ENCODE measurements at regions not wholly inside any gene's neighbourhood (a gene's known extent, or its start where the extent isn't known, plus 50 kb on each side); places are given as distances from the start of the nearest gene placed in this dataset.

DNA sequence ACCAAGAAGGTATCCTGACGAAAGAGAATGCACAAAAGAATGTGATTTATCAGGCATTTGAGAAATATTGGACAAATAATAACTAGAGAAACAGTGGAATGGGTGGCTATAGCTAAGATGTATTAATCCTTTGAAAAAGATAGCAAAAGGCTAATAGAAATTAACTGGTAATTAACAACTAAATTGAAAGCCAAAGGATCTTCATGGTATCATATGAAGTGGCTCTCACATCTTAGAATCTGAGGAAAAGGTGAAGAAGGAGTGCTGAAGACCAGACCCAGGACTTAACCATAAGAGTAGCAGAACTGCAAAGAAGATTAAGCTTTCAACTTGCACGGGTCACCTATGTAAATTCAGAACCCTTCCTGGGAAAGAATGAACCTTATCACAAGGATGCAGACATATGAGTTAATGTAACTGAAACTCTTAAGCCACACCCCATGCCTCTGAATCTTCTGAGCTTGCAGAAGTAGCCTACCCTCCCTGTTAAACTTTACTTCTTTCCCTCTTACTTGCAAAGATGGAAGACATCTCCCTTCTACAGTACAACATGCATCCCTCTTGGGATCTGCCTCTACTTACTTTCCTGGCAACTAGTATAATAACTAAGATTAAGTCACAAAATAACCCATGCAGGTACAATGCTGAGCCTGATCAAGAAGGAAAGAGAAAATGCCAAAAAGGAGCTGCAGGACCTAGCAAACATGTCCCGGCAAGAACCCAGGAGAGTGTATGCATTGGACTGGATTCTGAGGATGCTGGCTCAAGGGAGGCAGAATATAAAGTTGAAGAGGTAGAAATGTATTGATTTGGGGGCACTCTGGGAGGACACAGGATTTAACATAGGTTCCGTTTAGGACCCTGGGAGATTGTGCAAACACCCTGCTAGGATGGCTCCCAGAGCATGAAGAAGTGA is 395.5 kb upstream of the SLC30A5 start:
- Histone ChIP-seq H3F3A (replicated peaks; ENCODE audit: insufficient read depth) (no peaks in the 10 kb centered on the region), H3K36me3 (replicated peaks in 1 of 2; ENCODE audit: control insufficient read depth in 1 of 2, insufficient read depth in 2 of 2, low read length in 1 of 2) (no peaks in the 10 kb centered on the region), H3K27me3 (ENCODE audit: insufficient read depth) (no peaks in the 10 kb centered on the region), H3K4me2 (no peak overlapping the region), H3K9ac (no peak overlapping the region), H3K4me1 (ENCODE audit: control insufficient read depth in 1 of 2, insufficient read depth in 2 of 2, low read depth in 1 of 2, low read length in 1 of 2) (no peaks in the 10 kb centered on the region), H3K4me3 (ENCODE audit: low read depth in 2 of 2, low read length in 1 of 2) (no peak overlapping the region), H2AFZ (ENCODE audit: low read depth) (no peak overlapping the region), H3K27ac (ENCODE audit: low read depth in 2 of 2, low read length in 1 of 2) (no peak overlapping the region), H3K9me3 (no peaks in the 10 kb centered on the region), H3K9me2 (no peaks in the 10 kb centered on the region), H4K20me1 (ENCODE audit: insufficient read depth) (no peaks in the 10 kb centered on the region), H3K79me2 (ENCODE audit: insufficient read depth) (no peaks in the 10 kb centered on the region)
- 35% methylated on average over 4 of the region's 4 CpGs for WGBS (ENCODE audit: low lambda C conversion rate)
- no peak for TF ChIP-seq GATA2 (CRISPR knock-in tag; IDR thresholded peaks at IDR 0.05)
- no peak for TF ChIP-seq RFX5 (IDR thresholded peaks at IDR 0.05; ENCODE audit: low read length)
- TF ChIP-seq JUND (IDR thresholded peaks at IDR 0.05) = no peak
- TF ChIP-seq, protein P1, sequence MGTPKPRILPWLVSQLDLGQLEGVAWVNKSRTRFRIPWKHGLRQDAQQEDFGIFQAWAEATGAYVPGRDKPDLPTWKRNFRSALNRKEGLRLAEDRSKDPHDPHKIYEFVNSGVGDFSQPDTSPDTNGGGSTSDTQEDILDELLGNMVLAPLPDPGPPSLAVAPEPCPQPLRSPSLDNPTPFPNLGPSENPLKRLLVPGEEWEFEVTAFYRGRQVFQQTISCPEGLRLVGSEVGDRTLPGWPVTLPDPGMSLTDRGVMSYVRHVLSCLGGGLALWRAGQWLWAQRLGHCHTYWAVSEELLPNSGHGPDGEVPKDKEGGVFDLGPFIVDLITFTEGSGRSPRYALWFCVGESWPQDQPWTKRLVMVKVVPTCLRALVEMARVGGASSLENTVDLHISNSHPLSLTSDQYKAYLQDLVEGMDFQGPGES (IDR thresholded peaks at IDR 0.05; ENCODE audit: low read depth, low read length) = no peak
- no peak for TF ChIP-seq TCF12 (IDR thresholded peaks at IDR 0.05)
- TF ChIP-seq RCOR1 (IDR thresholded peaks at IDR 0.05; ENCODE audit: low read length) = no peak
- TF ChIP-seq, protein P2, sequence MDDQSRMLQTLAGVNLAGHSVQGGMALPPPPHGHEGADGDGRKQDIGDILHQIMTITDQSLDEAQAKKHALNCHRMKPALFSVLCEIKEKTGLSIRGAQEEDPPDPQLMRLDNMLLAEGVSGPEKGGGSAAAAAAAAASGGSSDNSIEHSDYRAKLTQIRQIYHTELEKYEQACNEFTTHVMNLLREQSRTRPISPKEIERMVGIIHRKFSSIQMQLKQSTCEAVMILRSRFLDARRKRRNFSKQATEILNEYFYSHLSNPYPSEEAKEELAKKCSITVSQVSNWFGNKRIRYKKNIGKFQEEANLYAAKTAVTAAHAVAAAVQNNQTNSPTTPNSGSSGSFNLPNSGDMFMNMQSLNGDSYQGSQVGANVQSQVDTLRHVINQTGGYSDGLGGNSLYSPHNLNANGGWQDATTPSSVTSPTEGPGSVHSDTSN (IDR thresholded peaks at IDR 0.05) = no peak
- no peak for TF ChIP-seq TEAD4 (IDR thresholded peaks at IDR 0.05; ENCODE audit: borderline replicate concordance, insufficient read depth)
- no peak for TF ChIP-seq GABPA (IDR thresholded peaks at IDR 0.05; ENCODE audit: low read depth)
- no peak for TF ChIP-seq RXRA (IDR thresholded peaks at IDR 0.05; ENCODE audit: borderline replicate concordance, low read depth)
- TF ChIP-seq, protein P3, sequence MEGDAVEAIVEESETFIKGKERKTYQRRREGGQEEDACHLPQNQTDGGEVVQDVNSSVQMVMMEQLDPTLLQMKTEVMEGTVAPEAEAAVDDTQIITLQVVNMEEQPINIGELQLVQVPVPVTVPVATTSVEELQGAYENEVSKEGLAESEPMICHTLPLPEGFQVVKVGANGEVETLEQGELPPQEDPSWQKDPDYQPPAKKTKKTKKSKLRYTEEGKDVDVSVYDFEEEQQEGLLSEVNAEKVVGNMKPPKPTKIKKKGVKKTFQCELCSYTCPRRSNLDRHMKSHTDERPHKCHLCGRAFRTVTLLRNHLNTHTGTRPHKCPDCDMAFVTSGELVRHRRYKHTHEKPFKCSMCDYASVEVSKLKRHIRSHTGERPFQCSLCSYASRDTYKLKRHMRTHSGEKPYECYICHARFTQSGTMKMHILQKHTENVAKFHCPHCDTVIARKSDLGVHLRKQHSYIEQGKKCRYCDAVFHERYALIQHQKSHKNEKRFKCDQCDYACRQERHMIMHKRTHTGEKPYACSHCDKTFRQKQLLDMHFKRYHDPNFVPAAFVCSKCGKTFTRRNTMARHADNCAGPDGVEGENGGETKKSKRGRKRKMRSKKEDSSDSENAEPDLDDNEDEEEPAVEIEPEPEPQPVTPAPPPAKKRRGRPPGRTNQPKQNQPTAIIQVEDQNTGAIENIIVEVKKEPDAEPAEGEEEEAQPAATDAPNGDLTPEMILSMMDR (IDR thresholded peaks at IDR 0.05) = no peak
- no peak for TF ChIP-seq FOXM1 (IDR thresholded peaks at IDR 0.05; ENCODE audit: low read depth)
- no peak for TF ChIP-seq SMC3 (IDR thresholded peaks at IDR 0.05; ENCODE audit: low read depth, low read length)
- TF ChIP-seq, protein P4, sequence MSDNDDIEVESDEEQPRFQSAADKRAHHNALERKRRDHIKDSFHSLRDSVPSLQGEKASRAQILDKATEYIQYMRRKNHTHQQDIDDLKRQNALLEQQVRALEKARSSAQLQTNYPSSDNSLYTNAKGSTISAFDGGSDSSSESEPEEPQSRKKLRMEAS (IDR thresholded peaks at IDR 0.05; ENCODE audit: low read depth) = no peak
- TF ChIP-seq POLR2AphosphoS5 (IDR thresholded peaks at IDR 0.05; ENCODE audit: low read depth, low read length) = no peak
- TF ChIP-seq TAF1 (IDR thresholded peaks at IDR 0.05; ENCODE audit: borderline replicate concordance, low read depth, low read length) = no peak
- no peak for TF ChIP-seq SIN3A (IDR thresholded peaks at IDR 0.05; ENCODE audit: borderline replicate concordance, low read depth, low read length)
- DNase-seq = no peak
- CTCF ChIA-PET = no interaction called here
- POLR2A ChIA-PET = no interaction called here
